IMR-90 (cell line): ENCODE measurements at regions not wholly inside any gene's neighbourhood (a gene's known extent, or its start where the extent isn't known, plus 50 kb on each side); places are given as distances from the start of the nearest gene placed in this dataset.

ENCODE experiments used
- ATAC-seq: fragments of 200-7000 bp; cut with Tn5 transposase; 2 replicates; pipeline ENCODE4 v1.9.1; 2020; ENCODE audit warnings: low read depth, mild to moderate bottlenecking, moderate library complexity
- BruUV-seq: library from RNA; stranded (reverse); fragments of 400-500 nt; replicated peaks from 2 replicates; lab custom pipeline; 2021; lab: Mats Ljungman, UMichigan
- CTCF ChIA-PET: fragments of 300-600 bp; formaldehyde crosslinking; extraction: SDS; loops from one replicate; lab custom pipeline; 2021; ENCODE audit warnings: antibody characterized with exemption; lab: Yijun Ruan, JAX
- POLR2A ChIA-PET: fragments of 300-600 bp; sonication (Branson Sonifier 250); formaldehyde crosslinking; loops from one replicate; lab custom pipeline; 2022; ENCODE audit warnings: antibody characterized with exemption; ENCODE audit not compliant: unreplicated experiment; lab: Charles Lee
- DNase-seq: peaks from one replicate; pipeline ENCODE4 v3.0.0; 2013
- H2AFZ ChIP-seq: replicated peaks from 2 replicates; pipeline ENCODE3; 2013; ENCODE audit warnings: low read length, mild to moderate bottlenecking; ENCODE audit not compliant: poor library complexity
- H2AK5ac ChIP-seq: 2 replicates; pipeline ENCODE4 v1.6.1; 2013; ENCODE audit warnings: low read depth, low read length, inconsistent platforms
- H2AK9ac ChIP-seq: replicated peaks from 2 replicates; pipeline ENCODE3; 2013; ENCODE audit warnings: mild to moderate bottlenecking, low read depth, low read length, moderate library complexity; ENCODE audit not compliant: poor library complexity
- H2BK120ac ChIP-seq: 2 replicates; pipeline ENCODE4 v1.6.1; 2013; ENCODE audit warnings: low read depth, low read length, inconsistent platforms
- H2BK15ac ChIP-seq: 3 replicates; pipeline ENCODE4 v1.6.1; 2013; ENCODE audit warnings: low read depth, low read length, inconsistent platforms
- H2BK20ac ChIP-seq: 2 replicates; pipeline ENCODE4 v1.6.1; 2013; ENCODE audit warnings: low read depth, mild to moderate bottlenecking, inconsistent platforms, low read length, moderate library complexity
- H2BK5ac ChIP-seq: 2 replicates; pipeline ENCODE4 v1.6.1; 2013; ENCODE audit warnings: mild to moderate bottlenecking, low read depth, low read length, inconsistent platforms; ENCODE audit not compliant: poor library complexity, severe bottlenecking
- H3K14ac ChIP-seq: replicated peaks from 2 replicates; pipeline ENCODE4 v1.6.1; 2013; ENCODE audit warnings: low read depth, low read length, inconsistent platforms
- H3K18ac ChIP-seq: 2 replicates; pipeline ENCODE4 v1.6.1; 2013; ENCODE audit warnings: low read depth, low read length, control low read depth
- H3K23ac ChIP-seq: 2 replicates; pipeline ENCODE4 v1.6.1; 2013; ENCODE audit warnings: low read depth, low read length, inconsistent platforms
- H3K27ac ChIP-seq: 2 replicates; pipeline ENCODE4 v1.5.1; 2013; ENCODE audit warnings: mild to moderate bottlenecking, control low read depth, low read length; ENCODE audit not compliant: insufficient read depth
- H3K27me3 ChIP-seq: 2 replicates; pipeline ENCODE4 v1.6.1; 2013; ENCODE audit warnings: low read length; ENCODE audit not compliant: control insufficient read depth, insufficient read depth
- H3K36me3 ChIP-seq: 2 replicates; pipeline ENCODE4 v1.6.1; 2013; ENCODE audit warnings: low read length, mixed read lengths; ENCODE audit not compliant: control insufficient read depth, insufficient read depth
- H3K4ac ChIP-seq: 2 replicates; pipeline ENCODE4 v1.6.1; 2013; ENCODE audit warnings: low read depth, low read length, inconsistent platforms
- H3K4me1 ChIP-seq: 2 replicates; pipeline ENCODE4 v1.6.1; 2013; ENCODE audit warnings: low read length, mixed read lengths; ENCODE audit not compliant: control insufficient read depth, insufficient read depth
- H3K4me2 ChIP-seq: 2 replicates; pipeline ENCODE4 v1.6.1; 2013; ENCODE audit warnings: low read depth, mild to moderate bottlenecking, control low read depth, low read length, moderate library complexity
- H3K4me3 ChIP-seq: 2 replicates; pipeline ENCODE4 v1.5.1; 2013; ENCODE audit warnings: low read depth, mild to moderate bottlenecking, control low read depth, low read length, moderate library complexity; ENCODE audit not compliant: insufficient read depth
- H3K56ac ChIP-seq: 2 replicates; pipeline ENCODE4 v1.6.1; 2013; ENCODE audit warnings: low read length, inconsistent platforms; ENCODE audit not compliant: insufficient read depth; ENCODE audit errors: extremely low read depth
- H3K79me1 ChIP-seq, 2 experiments: 2 replicates each; pipeline ENCODE4 v1.6.1; 2013; ENCODE audit warnings: low read length in 2 of 2, inconsistent platforms in 1 of 2, low read depth in 1 of 2
- H3K9ac ChIP-seq: 2 replicates; pipeline ENCODE4 v1.6.1; 2013; ENCODE audit warnings: low read depth, low read length, control low read depth
- H3K9me1 ChIP-seq: 2 replicates; pipeline ENCODE4 v1.6.1; 2013; ENCODE audit warnings: low read length, inconsistent platforms; ENCODE audit not compliant: insufficient read depth
- H3K9me3 ChIP-seq: 2 replicates; pipeline ENCODE4 v1.6.1; 2013; ENCODE audit warnings: low read length; ENCODE audit not compliant: control insufficient read depth, insufficient read depth
- H4K20me1 ChIP-seq: 2 replicates; pipeline ENCODE4 v1.6.1; 2013; ENCODE audit warnings: low read length, inconsistent platforms; ENCODE audit not compliant: insufficient read depth
- H4K5ac ChIP-seq: 2 replicates; pipeline ENCODE4 v1.6.1; 2013; ENCODE audit warnings: mild to moderate bottlenecking, low read depth, low read length, control low read depth
- H4K8ac ChIP-seq, 2 experiments: 2 replicates each; pipeline ENCODE4 v1.6.1; 2013; ENCODE audit warnings: low read depth in 2 of 2, low read length in 2 of 2, control low read depth in 1 of 2, inconsistent platforms in 1 of 2
- H4K91ac ChIP-seq: 2 replicates; pipeline ENCODE4 v1.6.1; 2013; ENCODE audit warnings: low read depth, low read length, inconsistent platforms; ENCODE audit not compliant: insufficient read depth
- CHD1 ChIP-seq: IDR thresholded peaks from 2 replicates; pipeline ENCODE4 v1.6.1; 2012; ENCODE audit warnings: low read depth, low read length, improper control_type of control experiment
- RAD21 ChIP-seq: IDR thresholded peaks from 2 replicates; pipeline ENCODE4 v1.6.1; 2012; ENCODE audit warnings: low read length, improper control_type of control experiment
- dilution Hi-C: fragments of 300-500 bp; cut with HindIII; formaldehyde crosslinking; loops from one replicate; pipeline ENCODE4 v1.14.3; 2018; ENCODE audit warnings: low sequenced_read_pairs; ENCODE audit not compliant: unreplicated experiment
- in situ Hi-C: fragments of 300-500 bp; cut with MboI; formaldehyde crosslinking; loops from 3 replicates; pipeline ENCODE4 v1.14.3; 2019; ENCODE audit warnings: low sequenced_read_pairs, inconsistent platforms, mixed read lengths
- intact Hi-C: fragments of 100-400 bp; cut with micrococcal nuclease; formaldehyde crosslinking; loops from 2 replicates; pipeline ENCODE4 v1.10.0; 2022
- TF ChIP-seq, protein P1 (sequence below): conservative IDR thresholded peaks from 2 replicates; pipeline ENCODE4 v1.5.1; 2012; ENCODE audit warnings: mild to moderate bottlenecking, low read depth, low read length, improper control_type of control experiment
- TF ChIP-seq, protein P2 (sequence below): fragments of 150-350 bp; IDR thresholded peaks from 2 replicates; pipeline ENCODE4 v1.6.1; 2016; ENCODE audit warnings: low read depth, mild to moderate bottlenecking, low read length, moderate library complexity, borderline replicate concordance

DNA sequence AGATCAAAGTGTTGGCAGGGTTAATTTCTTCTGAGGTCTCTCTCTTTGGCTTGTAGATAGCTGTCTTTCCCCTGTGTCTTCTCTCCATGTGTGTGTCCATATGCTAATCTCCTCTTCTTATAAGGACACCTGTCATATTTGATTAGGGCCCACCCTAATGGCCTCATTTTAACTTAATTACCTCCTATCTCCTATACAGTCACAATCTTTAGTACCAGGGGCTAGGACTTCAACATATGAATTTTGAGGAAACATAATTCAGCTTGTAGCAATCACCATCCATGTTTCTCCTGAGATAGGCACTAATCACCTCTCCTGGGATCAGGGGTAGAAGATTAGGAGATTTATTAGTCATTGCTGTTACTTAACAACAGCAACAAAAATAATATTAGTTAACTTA lies 196.1 kb upstream of the RXFP2 start:
- Histone ChIP-seq H2BK20ac (no peak overlapping the region), H3K4me3 (no peak overlapping the region), H3K4me1 (no peaks in the 10 kb centered on the region), H4K5ac (no peak overlapping the region), H3K27me3 (peaks cover 2% of the 10 kb centered on the region; the same call in 1 of the 2 replicates), H3K27ac (no peak overlapping the region), H4K91ac (no peak overlapping the region), H4K8ac (no peak overlapping the region), H3K9ac (no peak overlapping the region), H3K23ac (no peak overlapping the region), H4K20me1 (no peaks in the 10 kb centered on the region), H3K79me1 (no peaks in the 10 kb centered on the region), H2AK5ac (no peak overlapping the region), H2AK9ac (no peak overlapping the region), H3K18ac (no peak overlapping the region), H2BK5ac (no peak overlapping the region), H2BK120ac (no peak overlapping the region), H3K56ac (no peak overlapping the region), H3K9me3 (no peaks in the 10 kb centered on the region), H3K36me3 (no peaks in the 10 kb centered on the region), H3K9me1 (no peaks in the 10 kb centered on the region), H3K4ac (no peak overlapping the region), H2AFZ (no peak overlapping the region), H3K4me2 (no peak overlapping the region), H3K14ac (no peak overlapping the region), H2BK15ac (no peak overlapping the region)
- CTCF ChIA-PET: no interaction called here
- BruUV-seq: no TSS peak
- ATAC-seq: no peak
- POLR2A ChIA-PET: no interaction called here
- intact Hi-C loops (no loop called here), in situ Hi-C loops (no loop called here), dilution Hi-C loops (no loop called here)
- TF ChIP-seq, protein P1, sequence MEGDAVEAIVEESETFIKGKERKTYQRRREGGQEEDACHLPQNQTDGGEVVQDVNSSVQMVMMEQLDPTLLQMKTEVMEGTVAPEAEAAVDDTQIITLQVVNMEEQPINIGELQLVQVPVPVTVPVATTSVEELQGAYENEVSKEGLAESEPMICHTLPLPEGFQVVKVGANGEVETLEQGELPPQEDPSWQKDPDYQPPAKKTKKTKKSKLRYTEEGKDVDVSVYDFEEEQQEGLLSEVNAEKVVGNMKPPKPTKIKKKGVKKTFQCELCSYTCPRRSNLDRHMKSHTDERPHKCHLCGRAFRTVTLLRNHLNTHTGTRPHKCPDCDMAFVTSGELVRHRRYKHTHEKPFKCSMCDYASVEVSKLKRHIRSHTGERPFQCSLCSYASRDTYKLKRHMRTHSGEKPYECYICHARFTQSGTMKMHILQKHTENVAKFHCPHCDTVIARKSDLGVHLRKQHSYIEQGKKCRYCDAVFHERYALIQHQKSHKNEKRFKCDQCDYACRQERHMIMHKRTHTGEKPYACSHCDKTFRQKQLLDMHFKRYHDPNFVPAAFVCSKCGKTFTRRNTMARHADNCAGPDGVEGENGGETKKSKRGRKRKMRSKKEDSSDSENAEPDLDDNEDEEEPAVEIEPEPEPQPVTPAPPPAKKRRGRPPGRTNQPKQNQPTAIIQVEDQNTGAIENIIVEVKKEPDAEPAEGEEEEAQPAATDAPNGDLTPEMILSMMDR: no peak
- TF ChIP-seq RAD21 (no peak), CHD1 (no peak)
- TF ChIP-seq, protein P2, sequence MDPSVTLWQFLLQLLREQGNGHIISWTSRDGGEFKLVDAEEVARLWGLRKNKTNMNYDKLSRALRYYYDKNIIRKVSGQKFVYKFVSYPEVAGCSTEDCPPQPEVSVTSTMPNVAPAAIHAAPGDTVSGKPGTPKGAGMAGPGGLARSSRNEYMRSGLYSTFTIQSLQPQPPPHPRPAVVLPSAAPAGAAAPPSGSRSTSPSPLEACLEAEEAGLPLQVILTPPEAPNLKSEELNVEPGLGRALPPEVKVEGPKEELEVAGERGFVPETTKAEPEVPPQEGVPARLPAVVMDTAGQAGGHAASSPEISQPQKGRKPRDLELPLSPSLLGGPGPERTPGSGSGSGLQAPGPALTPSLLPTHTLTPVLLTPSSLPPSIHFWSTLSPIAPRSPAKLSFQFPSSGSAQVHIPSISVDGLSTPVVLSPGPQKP: no peak
- DNase-seq: no peak
